Spleen (tissue), 7 donors: ENCODE measurements at regions not wholly inside any gene's neighbourhood (a gene's known extent, or its start where the extent isn't known, plus 50 kb on each side); places are given as distances from the start of the nearest gene placed in this dataset.

ENCODE experiments used
- POLR2A ChIP-seq, 3 donors: fragments of 450-650 bp; IDR thresholded peaks; one replicate each; pipeline ENCODE4 v1.5.1; 2017; ENCODE audit warnings: antibody characterized with exemption in 3 of 3, mild to moderate bottlenecking in 1 of 3
- TF ChIP-seq, protein P1 (sequence below), 11 experiments: fragments of 200-600 bp in 7 of 11; fragments of 450-650 bp in 4 of 11; sonication (generic) in 4 of 11; IDR thresholded peaks in 8 of 11; conservative IDR thresholded peaks in 3 of 11; 1 replicate in 7 of 11; 2 replicates in 4 of 11; pipeline versions ENCODE4 v1.4.0 to v1.8.0; 2016 to 2021; ENCODE audit warnings: antibody characterized with exemption in 11 of 11, inconsistent platforms in 4 of 11, mild to moderate bottlenecking in 1 of 11
- donor health status: DM: no; HTN: no; CAD: no; lungs with moderate emphysema.
- donor health status: DM: no; HTN: no; CAD: no.
- donor health status: DM: no; HTN: no; CAD: no.

DNA sequence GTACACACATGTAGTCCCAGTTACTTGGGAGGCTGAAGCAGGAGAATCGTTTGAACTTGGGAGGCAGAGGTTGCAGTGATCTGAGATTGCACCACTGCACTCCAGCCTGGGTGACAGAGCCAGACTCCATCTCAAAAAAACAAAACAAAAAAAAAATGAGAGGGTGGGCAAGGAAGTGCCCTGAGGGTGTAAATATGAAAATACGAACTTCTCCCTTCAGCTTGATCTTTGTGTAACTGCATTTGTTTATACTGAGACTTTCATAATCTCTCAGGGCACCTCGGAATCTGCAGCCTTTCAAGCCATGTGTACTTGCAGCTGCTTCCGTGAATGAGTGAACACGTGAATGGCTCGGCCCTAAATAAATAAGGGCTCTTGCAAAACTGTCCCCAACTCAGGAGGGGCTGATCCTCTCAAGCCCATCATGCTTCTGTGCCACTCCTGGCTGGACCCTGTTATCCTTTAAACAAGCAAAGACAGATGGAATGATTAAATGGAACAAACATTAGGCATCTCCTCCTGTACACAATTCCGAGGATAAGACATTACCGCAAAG is 96.8 kb downstream of the BOD1L2 start:
- TF ChIP-seq POLR2A (IDR thresholded peaks at IDR 0.05), result no peak
- TF ChIP-seq, protein P1, sequence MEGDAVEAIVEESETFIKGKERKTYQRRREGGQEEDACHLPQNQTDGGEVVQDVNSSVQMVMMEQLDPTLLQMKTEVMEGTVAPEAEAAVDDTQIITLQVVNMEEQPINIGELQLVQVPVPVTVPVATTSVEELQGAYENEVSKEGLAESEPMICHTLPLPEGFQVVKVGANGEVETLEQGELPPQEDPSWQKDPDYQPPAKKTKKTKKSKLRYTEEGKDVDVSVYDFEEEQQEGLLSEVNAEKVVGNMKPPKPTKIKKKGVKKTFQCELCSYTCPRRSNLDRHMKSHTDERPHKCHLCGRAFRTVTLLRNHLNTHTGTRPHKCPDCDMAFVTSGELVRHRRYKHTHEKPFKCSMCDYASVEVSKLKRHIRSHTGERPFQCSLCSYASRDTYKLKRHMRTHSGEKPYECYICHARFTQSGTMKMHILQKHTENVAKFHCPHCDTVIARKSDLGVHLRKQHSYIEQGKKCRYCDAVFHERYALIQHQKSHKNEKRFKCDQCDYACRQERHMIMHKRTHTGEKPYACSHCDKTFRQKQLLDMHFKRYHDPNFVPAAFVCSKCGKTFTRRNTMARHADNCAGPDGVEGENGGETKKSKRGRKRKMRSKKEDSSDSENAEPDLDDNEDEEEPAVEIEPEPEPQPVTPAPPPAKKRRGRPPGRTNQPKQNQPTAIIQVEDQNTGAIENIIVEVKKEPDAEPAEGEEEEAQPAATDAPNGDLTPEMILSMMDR (IDR thresholded peaks at IDR 0.05 in 8 of 11, conservative IDR thresholded peaks at IDR 0.05 in 3 of 11), result no peak
